SK-N-SH treated with all-trans-retinoic acid at 6 μM for 48 hours (cell line): ENCODE measurements at regions not wholly inside any gene's neighbourhood (a gene's known extent, or its start where the extent isn't known, plus 50 kb on each side); places are given as distances from the start of the nearest gene placed in this dataset.

ENCODE experiments used
- ATAC-seq: fragments of 200-7000 bp; cut with Tn5 transposase; 3 replicates; pipeline ENCODE4 v1.9.1; 2020; ENCODE audit warnings: mild to moderate bottlenecking, moderate library complexity
- ARNTL ChIP-seq: fragments of 450-650 bp; formaldehyde crosslinking; IDR thresholded peaks from 2 replicates; pipeline ENCODE4 v1.5.0; 2020; ENCODE audit warnings: low read depth, mild to moderate bottlenecking, moderate library complexity, borderline replicate concordance
- CSDC2 ChIP-seq: fragments of 250-450 bp; sonication (Bioruptor Pico); IDR thresholded peaks from 2 replicates; pipeline ENCODE4 v1.5.0; 2020; ENCODE audit warnings: mild to moderate bottlenecking, moderate library complexity
- CSRNP3 ChIP-seq: fragments of 250-450 bp; sonication (Bioruptor Pico); IDR thresholded peaks from 2 replicates; pipeline ENCODE4 v1.5.1; 2021; ENCODE audit warnings: mild to moderate bottlenecking, moderate library complexity
- ESRRG ChIP-seq: fragments of 250-450 bp; sonication (Bioruptor Pico); IDR thresholded peaks from 2 replicates; pipeline ENCODE4 v1.6.1; 2021; ENCODE audit warnings: mild to moderate bottlenecking
- GLIS3 ChIP-seq: fragments of 250-450 bp; sonication (Bioruptor Pico); IDR thresholded peaks from 2 replicates; pipeline ENCODE4 v1.5.0; 2020; ENCODE audit warnings: mild to moderate bottlenecking, moderate library complexity
- ISL1 ChIP-seq: fragments of 250-450 bp; sonication (Bioruptor Pico); IDR thresholded peaks from 2 replicates; pipeline ENCODE4 v2.1.2; 2022; ENCODE audit warnings: mild to moderate bottlenecking, moderate library complexity
- OSR1 ChIP-seq: fragments of 250-450 bp; sonication (Bioruptor Pico); IDR thresholded peaks from 2 replicates; pipeline ENCODE4 v1.8.0; 2022; ENCODE audit warnings: moderate library complexity, mild to moderate bottlenecking, inconsistent platforms
- PATZ1 ChIP-seq: fragments of 250-450 bp; sonication (Bioruptor Pico); IDR thresholded peaks from 2 replicates; pipeline ENCODE4 v1.8.0; 2020; ENCODE audit warnings: mild to moderate bottlenecking, moderate library complexity, borderline replicate concordance
- POU6F1 ChIP-seq: fragments of 250-450 bp; sonication (Bioruptor Pico); IDR thresholded peaks from 2 replicates; pipeline ENCODE4 v1.8.0; 2021; ENCODE audit warnings: low read depth, mild to moderate bottlenecking, moderate library complexity, borderline replicate concordance
- SNAI2 ChIP-seq: fragments of 250-450 bp; sonication (Bioruptor Pico); IDR thresholded peaks from 2 replicates; pipeline ENCODE4 v1.5.0; 2020; ENCODE audit warnings: mild to moderate bottlenecking, moderate library complexity
- TCF4 ChIP-seq: fragments of 250-450 bp; sonication (Bioruptor Pico); IDR thresholded peaks from 2 replicates; pipeline ENCODE4 v1.8.0; 2021; ENCODE audit warnings: mild to moderate bottlenecking, moderate library complexity, borderline replicate concordance
- TOX ChIP-seq: fragments of 250-450 bp; sonication (Bioruptor Pico); IDR thresholded peaks from 2 replicates; pipeline ENCODE4 v1.8.0; 2021; ENCODE audit warnings: mild to moderate bottlenecking, moderate library complexity, borderline replicate concordance
- ZC3H10 ChIP-seq: fragments of 250-450 bp; sonication (Bioruptor Pico); IDR thresholded peaks from 2 replicates; pipeline ENCODE4 v1.5.1; 2021; ENCODE audit warnings: mild to moderate bottlenecking, moderate library complexity
- ZFP3 ChIP-seq: fragments of 250-450 bp; sonication (Bioruptor Pico); IDR thresholded peaks from 2 replicates; pipeline ENCODE4 v1.5.0; 2020; ENCODE audit warnings: mild to moderate bottlenecking, moderate library complexity
- ZFP30 ChIP-seq: fragments of 450-650 bp; formaldehyde crosslinking; IDR thresholded peaks from 2 replicates; pipeline ENCODE4 v1.5.0; 2022; ENCODE audit warnings: mild to moderate bottlenecking, moderate library complexity
- ZNF565 ChIP-seq: fragments of 450-650 bp; formaldehyde crosslinking; conservative IDR thresholded peaks from 2 replicates; pipeline ENCODE4 v1.5.0; 2020; ENCODE audit warnings: low read depth, mild to moderate bottlenecking, moderate library complexity
- ZNF70 ChIP-seq: fragments of 450-650 bp; formaldehyde crosslinking; IDR thresholded peaks from 2 replicates; pipeline ENCODE4 v1.5.0; 2020; ENCODE audit warnings: mild to moderate bottlenecking, moderate library complexity
- ZNF8 ChIP-seq: fragments of 450-650 bp; formaldehyde crosslinking; IDR thresholded peaks from 2 replicates; pipeline ENCODE4 v1.5.0; 2020; ENCODE audit warnings: mild to moderate bottlenecking, moderate library complexity
- TF ChIP-seq, protein P1 (sequence below): fragments of 250-450 bp; sonication (Bioruptor Pico); IDR thresholded peaks from 2 replicates; pipeline ENCODE4 v1.5.1; 2020; ENCODE audit warnings: low read depth, mild to moderate bottlenecking, moderate library complexity
- TF ChIP-seq, protein P2 (sequence below): fragments of 250-450 bp; sonication (Bioruptor Pico); IDR thresholded peaks from 2 replicates; pipeline ENCODE4 v1.5.0; 2020; ENCODE audit warnings: mild to moderate bottlenecking, moderate library complexity

DNA sequence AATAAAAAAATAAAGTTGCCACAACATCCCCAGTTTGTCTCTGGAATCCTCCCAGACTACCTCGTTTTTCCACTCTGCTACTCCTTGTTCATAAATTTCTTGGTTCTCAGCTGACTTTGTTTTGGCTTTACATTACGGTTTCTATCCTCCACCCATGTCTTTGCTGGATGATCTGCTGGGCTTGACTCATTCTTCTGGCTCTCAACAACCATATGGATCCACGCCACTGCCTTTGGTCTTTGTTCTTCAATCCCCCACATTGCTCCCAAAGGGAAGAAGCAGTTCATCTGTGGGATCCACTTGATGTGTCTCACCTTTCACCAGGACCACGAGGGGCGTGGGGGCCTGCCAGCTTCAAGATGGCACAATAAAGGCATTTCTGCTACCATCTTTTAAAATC, 67.1 kb upstream of the NBL1 start:
- ATAC-seq, result no peak

GRCh38 chr1:19569786-19570185, 74.3 kb upstream of the NBL1 start:
- ATAC-seq, result no peak
- TF ChIP-seq, protein P1, sequence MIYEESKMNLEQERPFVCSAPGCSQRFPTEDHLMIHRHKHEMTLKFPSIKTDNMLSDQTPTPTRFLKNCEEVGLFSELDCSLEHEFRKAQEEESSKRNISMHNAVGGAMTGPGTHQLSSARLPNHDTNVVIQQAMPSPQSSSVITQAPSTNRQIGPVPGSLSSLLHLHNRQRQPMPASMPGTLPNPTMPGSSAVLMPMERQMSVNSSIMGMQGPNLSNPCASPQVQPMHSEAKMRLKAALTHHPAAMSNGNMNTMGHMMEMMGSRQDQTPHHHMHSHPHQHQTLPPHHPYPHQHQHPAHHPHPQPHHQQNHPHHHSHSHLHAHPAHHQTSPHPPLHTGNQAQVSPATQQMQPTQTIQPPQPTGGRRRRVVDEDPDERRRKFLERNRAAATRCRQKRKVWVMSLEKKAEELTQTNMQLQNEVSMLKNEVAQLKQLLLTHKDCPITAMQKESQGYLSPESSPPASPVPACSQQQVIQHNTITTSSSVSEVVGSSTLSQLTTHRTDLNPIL (CRISPR knock-in tag), result no peak
- TF ChIP-seq GLIS3 (CRISPR knock-in tag) (no peak), ZNF8 (no peak), ZNF565 (CRISPR knock-in tag) (no peak), ARNTL (CRISPR knock-in tag) (no peak), TCF4 (CRISPR knock-in tag) (no peak), ZNF70 (CRISPR knock-in tag) (no peak), ZC3H10 (no peak), SNAI2 (CRISPR knock-in tag) (no peak), ISL1 (CRISPR knock-in tag) (no peak), CSRNP3 (CRISPR knock-in tag) (no peak), TOX (CRISPR knock-in tag) (no peak), POU6F1 (no peak)

More for the DNA sequence above, 67.1 kb upstream of the NBL1 start:
- TF ChIP-seq ZC3H10, result no peak
- no peak for TF ChIP-seq TOX (CRISPR knock-in tag)
- TF ChIP-seq GLIS3 (CRISPR knock-in tag), result no peak
- TF ChIP-seq, protein P2, sequence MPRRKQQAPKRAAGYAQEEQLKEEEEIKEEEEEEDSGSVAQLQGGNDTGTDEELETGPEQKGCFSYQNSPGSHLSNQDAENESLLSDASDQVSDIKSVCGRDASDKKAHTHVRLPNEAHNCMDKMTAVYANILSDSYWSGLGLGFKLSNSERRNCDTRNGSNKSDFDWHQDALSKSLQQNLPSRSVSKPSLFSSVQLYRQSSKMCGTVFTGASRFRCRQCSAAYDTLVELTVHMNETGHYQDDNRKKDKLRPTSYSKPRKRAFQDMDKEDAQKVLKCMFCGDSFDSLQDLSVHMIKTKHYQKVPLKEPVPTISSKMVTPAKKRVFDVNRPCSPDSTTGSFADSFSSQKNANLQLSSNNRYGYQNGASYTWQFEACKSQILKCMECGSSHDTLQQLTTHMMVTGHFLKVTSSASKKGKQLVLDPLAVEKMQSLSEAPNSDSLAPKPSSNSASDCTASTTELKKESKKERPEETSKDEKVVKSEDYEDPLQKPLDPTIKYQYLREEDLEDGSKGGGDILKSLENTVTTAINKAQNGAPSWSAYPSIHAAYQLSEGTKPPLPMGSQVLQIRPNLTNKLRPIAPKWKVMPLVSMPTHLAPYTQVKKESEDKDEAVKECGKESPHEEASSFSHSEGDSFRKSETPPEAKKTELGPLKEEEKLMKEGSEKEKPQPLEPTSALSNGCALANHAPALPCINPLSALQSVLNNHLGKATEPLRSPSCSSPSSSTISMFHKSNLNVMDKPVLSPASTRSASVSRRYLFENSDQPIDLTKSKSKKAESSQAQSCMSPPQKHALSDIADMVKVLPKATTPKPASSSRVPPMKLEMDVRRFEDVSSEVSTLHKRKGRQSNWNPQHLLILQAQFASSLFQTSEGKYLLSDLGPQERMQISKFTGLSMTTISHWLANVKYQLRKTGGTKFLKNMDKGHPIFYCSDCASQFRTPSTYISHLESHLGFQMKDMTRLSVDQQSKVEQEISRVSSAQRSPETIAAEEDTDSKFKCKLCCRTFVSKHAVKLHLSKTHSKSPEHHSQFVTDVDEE, result no peak
- TF ChIP-seq PATZ1, result no peak
- TF ChIP-seq ESRRG (CRISPR knock-in tag), result no peak
- TF ChIP-seq ARNTL (CRISPR knock-in tag), result no peak
- TF ChIP-seq CSDC2 (CRISPR knock-in tag), result no peak
- TF ChIP-seq TCF4 (CRISPR knock-in tag), result no peak
- TF ChIP-seq ZFP30 (CRISPR knock-in tag), result no peak
- no peak for TF ChIP-seq ZNF70 (CRISPR knock-in tag)
- no peak for TF ChIP-seq ZFP3 (CRISPR knock-in tag)
- no peak for TF ChIP-seq CSRNP3 (CRISPR knock-in tag)
- TF ChIP-seq OSR1 (CRISPR knock-in tag), result no peak
- TF ChIP-seq SNAI2 (CRISPR knock-in tag), result no peak
- TF ChIP-seq POU6F1, result no peak
- TF ChIP-seq ZNF565 (CRISPR knock-in tag), result no peak
- TF ChIP-seq, all 23 proteins: peak for 0
